NB4 (cell line): ENCODE measurements at regions not wholly inside any gene's neighbourhood (a gene's known extent, or its start where the extent isn't known, plus 50 kb on each side); places are given as distances from the start of the nearest gene placed in this dataset.

Experiments used
- POLR2A ChIP-seq: IDR thresholded peaks from 2 replicates; pipeline ENCODE4 v1.6.1; 2011; ENCODE audit warnings: mild to moderate bottlenecking; ENCODE audit not compliant: insufficient read length; ENCODE audit errors: extremely low read depth
- TF ChIP-seq, protein P1 (sequence below): IDR thresholded peaks from one replicate; pipeline ENCODE4 v1.5.1; 2012; ENCODE audit warnings: low read depth, low read length

DNA sequence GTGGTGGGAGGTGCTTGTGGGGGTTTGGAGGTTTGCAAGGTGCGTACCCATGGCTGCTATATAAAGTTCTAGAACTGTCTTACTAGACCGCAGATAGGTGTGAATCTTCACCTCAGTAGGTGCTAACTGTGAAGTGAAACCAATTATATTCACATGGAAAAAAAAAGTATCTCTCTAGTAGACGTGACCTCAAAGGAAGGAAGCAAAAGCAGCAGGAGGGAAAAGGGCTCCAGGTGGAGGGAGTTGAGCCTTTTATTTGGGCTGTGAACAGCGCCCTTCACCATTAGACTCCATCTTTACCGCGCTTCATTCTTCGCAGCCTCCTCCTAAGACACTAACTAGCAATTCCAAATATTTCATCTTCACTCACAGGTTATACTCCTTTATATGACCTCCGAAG lies 129.8 kb downstream of the TBX19 start:
- TF ChIP-seq, protein P1, sequence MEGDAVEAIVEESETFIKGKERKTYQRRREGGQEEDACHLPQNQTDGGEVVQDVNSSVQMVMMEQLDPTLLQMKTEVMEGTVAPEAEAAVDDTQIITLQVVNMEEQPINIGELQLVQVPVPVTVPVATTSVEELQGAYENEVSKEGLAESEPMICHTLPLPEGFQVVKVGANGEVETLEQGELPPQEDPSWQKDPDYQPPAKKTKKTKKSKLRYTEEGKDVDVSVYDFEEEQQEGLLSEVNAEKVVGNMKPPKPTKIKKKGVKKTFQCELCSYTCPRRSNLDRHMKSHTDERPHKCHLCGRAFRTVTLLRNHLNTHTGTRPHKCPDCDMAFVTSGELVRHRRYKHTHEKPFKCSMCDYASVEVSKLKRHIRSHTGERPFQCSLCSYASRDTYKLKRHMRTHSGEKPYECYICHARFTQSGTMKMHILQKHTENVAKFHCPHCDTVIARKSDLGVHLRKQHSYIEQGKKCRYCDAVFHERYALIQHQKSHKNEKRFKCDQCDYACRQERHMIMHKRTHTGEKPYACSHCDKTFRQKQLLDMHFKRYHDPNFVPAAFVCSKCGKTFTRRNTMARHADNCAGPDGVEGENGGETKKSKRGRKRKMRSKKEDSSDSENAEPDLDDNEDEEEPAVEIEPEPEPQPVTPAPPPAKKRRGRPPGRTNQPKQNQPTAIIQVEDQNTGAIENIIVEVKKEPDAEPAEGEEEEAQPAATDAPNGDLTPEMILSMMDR: no peak
- TF ChIP-seq POLR2A: no peak
